ENCODE measurements at regions not wholly inside any gene's neighbourhood (a gene's known extent, or its start where the extent isn't known, plus 50 kb on each side); places are given as distances from the start of the nearest gene placed in this dataset.
"Not testable (repeated sequence)": the region's sequence is repeated elsewhere in the genome, so short reads cannot be mapped to it uniquely, and the experiment has no call there.

- not testable (repeated sequence) for TF ChIP-seq CTCF, POLR2A, POLR2AphosphoS5, EP300 (IDR thresholded peaks at IDR 0.05)
Measured at GRCh38 chr5:177924577-177924976, 71.5 kb downstream of the PROP1 start.
